Liver (tissue), 3 donors: ENCODE measurements at regions not wholly inside any gene's neighbourhood (a gene's known extent, or its start where the extent isn't known, plus 50 kb on each side); places are given as distances from the start of the nearest gene placed in this dataset.

Experiments
- EGR1 ChIP-seq, 2 donors: IDR thresholded peaks; 2 replicates each; pipeline ENCODE4 v1.6.1; 2016 to 2018; ENCODE audit warnings: antibody characterized with exemption in 2 of 2, low read depth in 2 of 2
- FOXA1 ChIP-seq: IDR thresholded peaks from 2 replicates; pipeline ENCODE4 v1.6.1; 2016; ENCODE audit warnings: antibody characterized with exemption
- GABPA ChIP-seq, 2 donors: IDR thresholded peaks in 1 of 2; conservative IDR thresholded peaks in 1 of 2; 2 replicates each; pipeline ENCODE4 v1.6.1; 2016; ENCODE audit warnings: antibody characterized with exemption in 2 of 2, mild to moderate bottlenecking in 1 of 2, moderate library complexity in 1 of 2
- HNF4G ChIP-seq: IDR thresholded peaks from 2 replicates; pipeline ENCODE4 v1.6.1; 2016; ENCODE audit warnings: antibody characterized with exemption
- JUND ChIP-seq, 2 donors: IDR thresholded peaks; 2 replicates each; pipeline ENCODE4 v1.6.1; 2016; ENCODE audit warnings: antibody characterized with exemption in 2 of 2
- RAD21 ChIP-seq, 2 donors: IDR thresholded peaks; 2 replicates each; pipeline ENCODE4 v1.6.1; 2016; ENCODE audit warnings: antibody characterized with exemption in 2 of 2, mild to moderate bottlenecking in 2 of 2
- SP1 ChIP-seq: IDR thresholded peaks from 2 replicates; pipeline ENCODE4 v1.6.1; 2018; ENCODE audit warnings: antibody characterized with exemption, mild to moderate bottlenecking
- TAF1 ChIP-seq: conservative IDR thresholded peaks from 2 replicates; pipeline ENCODE4 v1.6.1; 2016; ENCODE audit warnings: antibody characterized with exemption, mild to moderate bottlenecking
- YY1 ChIP-seq: IDR thresholded peaks from 2 replicates; pipeline ENCODE4 v1.6.1; 2016; ENCODE audit warnings: antibody characterized with exemption, mild to moderate bottlenecking
- TF ChIP-seq, protein P1 (sequence below): fragments of 150-350 bp; IDR thresholded peaks from 2 replicates; pipeline ENCODE4 v1.5.1; 2017; ENCODE audit warnings: improper control_type of control experiment, low read depth, low read length; ENCODE audit not compliant: missing input control
- TF ChIP-seq, protein P2 (sequence below): IDR thresholded peaks from 2 replicates; pipeline ENCODE4 v1.6.1; 2016; ENCODE audit warnings: antibody characterized with exemption, mild to moderate bottlenecking
- TF ChIP-seq, protein P3 (sequence below): IDR thresholded peaks from 2 replicates; pipeline ENCODE4 v1.6.1; 2016; ENCODE audit warnings: antibody characterized with exemption
- TF ChIP-seq, protein P4 (sequence below): IDR thresholded peaks from 2 replicates; pipeline ENCODE4 v1.6.1; 2016; ENCODE audit warnings: antibody characterized with exemption
- TF ChIP-seq, protein P5 (sequence below): IDR thresholded peaks from 2 replicates; pipeline ENCODE4 v1.6.1; 2016; ENCODE audit warnings: antibody characterized with exemption
- donor health status: healthy.
- donor health status: healthy.

DNA sequence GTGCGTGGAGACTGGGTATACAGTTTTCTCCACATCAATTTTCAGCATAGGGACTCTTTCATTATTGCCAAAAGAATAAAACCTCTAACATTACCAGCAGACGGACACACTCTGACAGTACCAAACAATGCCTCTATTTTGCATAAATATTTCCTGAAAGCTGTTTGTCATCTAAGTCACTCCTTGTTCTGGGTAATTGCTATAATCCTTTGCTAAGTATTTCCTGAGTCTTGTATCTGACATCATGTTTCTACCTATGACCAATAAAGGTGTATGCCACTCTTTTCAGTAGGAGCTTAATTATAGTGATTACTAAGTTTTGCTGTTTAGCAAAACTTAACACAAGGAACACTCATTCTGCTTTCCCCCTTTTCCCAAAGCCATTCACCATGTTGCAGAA lies 886.5 kb downstream of the SLITRK6 start:
- TF ChIP-seq, protein P1, sequence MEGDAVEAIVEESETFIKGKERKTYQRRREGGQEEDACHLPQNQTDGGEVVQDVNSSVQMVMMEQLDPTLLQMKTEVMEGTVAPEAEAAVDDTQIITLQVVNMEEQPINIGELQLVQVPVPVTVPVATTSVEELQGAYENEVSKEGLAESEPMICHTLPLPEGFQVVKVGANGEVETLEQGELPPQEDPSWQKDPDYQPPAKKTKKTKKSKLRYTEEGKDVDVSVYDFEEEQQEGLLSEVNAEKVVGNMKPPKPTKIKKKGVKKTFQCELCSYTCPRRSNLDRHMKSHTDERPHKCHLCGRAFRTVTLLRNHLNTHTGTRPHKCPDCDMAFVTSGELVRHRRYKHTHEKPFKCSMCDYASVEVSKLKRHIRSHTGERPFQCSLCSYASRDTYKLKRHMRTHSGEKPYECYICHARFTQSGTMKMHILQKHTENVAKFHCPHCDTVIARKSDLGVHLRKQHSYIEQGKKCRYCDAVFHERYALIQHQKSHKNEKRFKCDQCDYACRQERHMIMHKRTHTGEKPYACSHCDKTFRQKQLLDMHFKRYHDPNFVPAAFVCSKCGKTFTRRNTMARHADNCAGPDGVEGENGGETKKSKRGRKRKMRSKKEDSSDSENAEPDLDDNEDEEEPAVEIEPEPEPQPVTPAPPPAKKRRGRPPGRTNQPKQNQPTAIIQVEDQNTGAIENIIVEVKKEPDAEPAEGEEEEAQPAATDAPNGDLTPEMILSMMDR = no peak
- TF ChIP-seq FOXA1 (no peak), GABPA (IDR thresholded peaks at IDR 0.05 in 1 of 2, conservative IDR thresholded peaks at IDR 0.05 in 1 of 2) (no peak), SP1 (no peak), HNF4G (no peak), JUND (IDR thresholded peaks at IDR 0.05) (no peak), TAF1 (no peak), RAD21 (IDR thresholded peaks at IDR 0.05) (no peak), YY1 (no peak), EGR1 (IDR thresholded peaks at IDR 0.05; ENCODE audit: low read depth in 2 of 2) (no peak)
- TF ChIP-seq, protein P2, sequence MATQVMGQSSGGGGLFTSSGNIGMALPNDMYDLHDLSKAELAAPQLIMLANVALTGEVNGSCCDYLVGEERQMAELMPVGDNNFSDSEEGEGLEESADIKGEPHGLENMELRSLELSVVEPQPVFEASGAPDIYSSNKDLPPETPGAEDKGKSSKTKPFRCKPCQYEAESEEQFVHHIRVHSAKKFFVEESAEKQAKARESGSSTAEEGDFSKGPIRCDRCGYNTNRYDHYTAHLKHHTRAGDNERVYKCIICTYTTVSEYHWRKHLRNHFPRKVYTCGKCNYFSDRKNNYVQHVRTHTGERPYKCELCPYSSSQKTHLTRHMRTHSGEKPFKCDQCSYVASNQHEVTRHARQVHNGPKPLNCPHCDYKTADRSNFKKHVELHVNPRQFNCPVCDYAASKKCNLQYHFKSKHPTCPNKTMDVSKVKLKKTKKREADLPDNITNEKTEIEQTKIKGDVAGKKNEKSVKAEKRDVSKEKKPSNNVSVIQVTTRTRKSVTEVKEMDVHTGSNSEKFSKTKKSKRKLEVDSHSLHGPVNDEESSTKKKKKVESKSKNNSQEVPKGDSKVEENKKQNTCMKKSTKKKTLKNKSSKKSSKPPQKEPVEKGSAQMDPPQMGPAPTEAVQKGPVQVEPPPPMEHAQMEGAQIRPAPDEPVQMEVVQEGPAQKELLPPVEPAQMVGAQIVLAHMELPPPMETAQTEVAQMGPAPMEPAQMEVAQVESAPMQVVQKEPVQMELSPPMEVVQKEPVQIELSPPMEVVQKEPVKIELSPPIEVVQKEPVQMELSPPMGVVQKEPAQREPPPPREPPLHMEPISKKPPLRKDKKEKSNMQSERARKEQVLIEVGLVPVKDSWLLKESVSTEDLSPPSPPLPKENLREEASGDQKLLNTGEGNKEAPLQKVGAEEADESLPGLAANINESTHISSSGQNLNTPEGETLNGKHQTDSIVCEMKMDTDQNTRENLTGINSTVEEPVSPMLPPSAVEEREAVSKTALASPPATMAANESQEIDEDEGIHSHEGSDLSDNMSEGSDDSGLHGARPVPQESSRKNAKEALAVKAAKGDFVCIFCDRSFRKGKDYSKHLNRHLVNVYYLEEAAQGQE = no peak
- TF ChIP-seq, protein P3, sequence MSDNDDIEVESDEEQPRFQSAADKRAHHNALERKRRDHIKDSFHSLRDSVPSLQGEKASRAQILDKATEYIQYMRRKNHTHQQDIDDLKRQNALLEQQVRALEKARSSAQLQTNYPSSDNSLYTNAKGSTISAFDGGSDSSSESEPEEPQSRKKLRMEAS = no peak
- TF ChIP-seq, protein P4, sequence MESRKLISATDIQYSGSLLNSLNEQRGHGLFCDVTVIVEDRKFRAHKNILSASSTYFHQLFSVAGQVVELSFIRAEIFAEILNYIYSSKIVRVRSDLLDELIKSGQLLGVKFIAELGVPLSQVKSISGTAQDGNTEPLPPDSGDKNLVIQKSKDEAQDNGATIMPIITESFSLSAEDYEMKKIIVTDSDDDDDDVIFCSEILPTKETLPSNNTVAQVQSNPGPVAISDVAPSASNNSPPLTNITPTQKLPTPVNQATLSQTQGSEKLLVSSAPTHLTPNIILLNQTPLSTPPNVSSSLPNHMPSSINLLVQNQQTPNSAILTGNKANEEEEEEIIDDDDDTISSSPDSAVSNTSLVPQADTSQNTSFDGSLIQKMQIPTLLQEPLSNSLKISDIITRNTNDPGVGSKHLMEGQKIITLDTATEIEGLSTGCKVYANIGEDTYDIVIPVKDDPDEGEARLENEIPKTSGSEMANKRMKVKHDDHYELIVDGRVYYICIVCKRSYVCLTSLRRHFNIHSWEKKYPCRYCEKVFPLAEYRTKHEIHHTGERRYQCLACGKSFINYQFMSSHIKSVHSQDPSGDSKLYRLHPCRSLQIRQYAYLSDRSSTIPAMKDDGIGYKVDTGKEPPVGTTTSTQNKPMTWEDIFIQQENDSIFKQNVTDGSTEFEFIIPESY = no peak
- TF ChIP-seq, protein P5, sequence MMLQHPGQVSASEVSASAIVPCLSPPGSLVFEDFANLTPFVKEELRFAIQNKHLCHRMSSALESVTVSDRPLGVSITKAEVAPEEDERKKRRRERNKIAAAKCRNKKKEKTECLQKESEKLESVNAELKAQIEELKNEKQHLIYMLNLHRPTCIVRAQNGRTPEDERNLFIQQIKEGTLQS = no peak
